ENCODE measurements at regions not wholly inside any gene's neighbourhood (a gene's known extent, or its start where the extent isn't known, plus 50 kb on each side); places are given as distances from the start of the nearest gene placed in this dataset.
A peak's percentile ranks its signal among the peaks of the same experiment; 100 is the strongest.

GRCh38 chr15:79373113-79373512 is 59.0 kb upstream of the MINAR1 start:
- DNase-seq (ENCODE audit: low spot score), result no peak

DNA sequence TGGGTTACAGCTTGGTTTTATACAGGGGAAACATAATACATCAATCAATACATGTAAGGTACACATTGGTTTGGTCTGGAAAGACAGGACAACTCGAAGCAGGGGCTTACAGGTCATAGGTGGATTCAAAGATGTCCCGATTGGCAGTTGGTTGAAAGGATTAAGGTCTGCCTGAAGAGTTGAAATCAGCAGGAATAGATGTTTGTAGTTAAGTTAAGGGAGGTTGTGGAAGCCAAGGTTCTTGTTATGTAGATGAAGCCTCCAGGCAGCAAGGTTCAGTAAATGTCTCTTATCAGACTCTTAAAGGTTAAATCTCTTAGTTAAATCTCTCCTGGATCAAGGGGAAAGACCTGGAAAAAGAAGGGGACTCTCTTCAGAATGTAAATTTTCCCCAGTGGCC is 58.4 kb upstream of the MINAR1 start:
- DNase-seq (ENCODE audit: low spot score), result no peak

- DNase-seq (ENCODE audit: low spot score), result no peak
Measured at GRCh38 chr15:79376383-79376782, 55.8 kb upstream of the MINAR1 start.

DNA sequence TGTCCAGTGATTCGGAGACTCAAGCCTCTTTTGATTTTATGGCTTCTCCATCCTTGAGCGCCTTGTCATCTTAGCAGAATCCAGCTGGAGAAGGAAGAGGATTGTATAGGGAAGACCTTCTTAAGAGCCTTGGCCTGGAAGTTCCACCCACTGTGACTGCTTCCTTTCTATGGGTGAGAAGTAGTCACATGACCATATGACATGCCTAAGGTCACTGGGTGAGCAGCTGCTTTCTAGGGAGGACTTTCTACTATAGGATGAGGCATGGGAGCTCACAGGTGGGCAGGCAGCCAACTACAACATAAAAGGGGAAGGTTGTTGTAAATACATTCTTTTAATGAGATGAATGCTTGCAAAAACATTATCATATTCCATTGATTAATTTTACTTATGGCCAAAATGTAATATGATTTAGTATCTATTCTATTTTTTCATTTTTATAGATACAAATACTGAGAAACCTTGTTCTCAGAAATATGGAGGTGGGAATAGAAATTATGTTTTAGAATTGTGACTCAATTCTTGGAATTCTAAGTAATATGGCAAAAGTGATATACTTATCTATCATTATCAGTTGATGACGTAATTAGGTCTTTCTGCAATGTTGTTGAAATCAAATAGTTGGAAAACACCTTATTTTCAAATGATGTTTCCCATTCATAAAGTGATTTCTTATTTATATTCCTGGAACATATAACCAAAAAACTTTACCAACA is 53.6 kb upstream of the MINAR1 start:
- DNase-seq (ENCODE audit: low spot score), result no peak

DNA sequence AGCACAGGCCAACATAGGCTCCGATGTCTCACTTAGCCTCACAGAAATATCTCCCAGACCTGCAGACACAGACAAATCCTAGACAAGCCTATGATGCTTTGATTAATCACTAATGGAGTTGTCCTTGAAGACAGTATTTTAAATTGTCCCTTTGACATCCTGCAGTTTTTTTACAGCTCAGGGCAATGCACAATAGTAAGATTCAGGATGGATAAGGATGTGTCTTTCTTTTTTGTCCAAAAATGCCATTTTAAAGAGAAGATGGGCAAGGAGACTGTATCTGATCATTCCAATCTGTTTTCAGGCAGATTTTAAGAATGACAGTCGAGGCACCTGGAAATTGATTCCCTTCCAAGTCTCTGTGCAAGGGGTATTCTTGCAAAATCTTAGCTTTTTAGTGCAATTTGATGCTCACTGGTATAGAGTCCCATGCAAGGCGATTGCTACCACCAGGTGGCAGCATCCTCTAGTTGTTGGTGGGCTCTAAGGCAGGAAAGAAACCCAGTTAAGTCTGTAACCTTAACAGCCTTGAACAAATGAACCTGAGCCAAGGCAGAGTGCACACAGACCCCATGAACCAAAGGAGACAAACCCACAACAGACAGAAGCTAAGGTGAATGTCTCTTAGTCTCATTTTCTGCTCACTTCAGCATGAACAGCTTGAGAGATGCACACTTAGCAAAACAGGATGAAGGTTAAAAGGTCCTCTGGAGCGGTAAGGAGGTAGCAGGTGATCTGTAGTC is 51.2 kb upstream of the MINAR1 start:
- DNase-seq (ENCODE audit: low spot score), result peak; percentile 66

GRCh38 chr15:79381593-79381992 is 50.5 kb upstream of the MINAR1 start:
- no peak for DNase-seq (ENCODE audit: low spot score)
